Lower leg skin (tissue), 3 donors: ENCODE measurements at regions not wholly inside any gene's neighbourhood (a gene's known extent, or its start where the extent isn't known, plus 50 kb on each side); places are given as distances from the start of the nearest gene placed in this dataset.

Experiments used
- POLR2A ChIP-seq, 2 donors: fragments of 450-650 bp; IDR thresholded peaks; one replicate each; pipeline ENCODE4 v1.6.1; 2016 to 2017; ENCODE audit warnings: antibody characterized with exemption in 2 of 2, mild to moderate bottlenecking in 1 of 2, moderate library complexity in 1 of 2
- TF ChIP-seq, protein P1 (sequence below), 3 donors: fragments of 450-650 bp; IDR thresholded peaks; one replicate each; pipeline ENCODE4 v1.5.1; 2016; ENCODE audit warnings: antibody characterized with exemption in 3 of 3, mild to moderate bottlenecking in 3 of 3, moderate library complexity in 2 of 3

DNA sequence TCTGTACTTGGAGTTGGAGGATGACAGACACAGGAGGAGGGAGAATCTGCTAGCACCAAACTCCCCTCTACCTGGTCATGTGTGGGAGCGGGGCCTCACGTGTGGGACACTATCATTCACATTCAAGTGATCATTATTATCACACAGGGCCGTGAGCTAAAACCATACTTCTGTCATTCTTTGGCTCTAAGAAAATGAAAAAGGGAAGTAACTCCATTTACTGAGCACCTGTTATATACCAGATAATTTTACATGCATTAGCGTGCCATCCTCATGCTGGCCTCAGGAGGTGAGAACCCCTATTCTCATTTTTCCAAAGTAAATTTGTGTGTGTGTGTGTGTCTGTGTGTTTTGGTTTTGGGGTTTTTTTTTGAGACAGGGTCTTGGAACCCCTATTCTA lies 150.1 kb downstream of the GLI2 start:
- TF ChIP-seq, protein P1, sequence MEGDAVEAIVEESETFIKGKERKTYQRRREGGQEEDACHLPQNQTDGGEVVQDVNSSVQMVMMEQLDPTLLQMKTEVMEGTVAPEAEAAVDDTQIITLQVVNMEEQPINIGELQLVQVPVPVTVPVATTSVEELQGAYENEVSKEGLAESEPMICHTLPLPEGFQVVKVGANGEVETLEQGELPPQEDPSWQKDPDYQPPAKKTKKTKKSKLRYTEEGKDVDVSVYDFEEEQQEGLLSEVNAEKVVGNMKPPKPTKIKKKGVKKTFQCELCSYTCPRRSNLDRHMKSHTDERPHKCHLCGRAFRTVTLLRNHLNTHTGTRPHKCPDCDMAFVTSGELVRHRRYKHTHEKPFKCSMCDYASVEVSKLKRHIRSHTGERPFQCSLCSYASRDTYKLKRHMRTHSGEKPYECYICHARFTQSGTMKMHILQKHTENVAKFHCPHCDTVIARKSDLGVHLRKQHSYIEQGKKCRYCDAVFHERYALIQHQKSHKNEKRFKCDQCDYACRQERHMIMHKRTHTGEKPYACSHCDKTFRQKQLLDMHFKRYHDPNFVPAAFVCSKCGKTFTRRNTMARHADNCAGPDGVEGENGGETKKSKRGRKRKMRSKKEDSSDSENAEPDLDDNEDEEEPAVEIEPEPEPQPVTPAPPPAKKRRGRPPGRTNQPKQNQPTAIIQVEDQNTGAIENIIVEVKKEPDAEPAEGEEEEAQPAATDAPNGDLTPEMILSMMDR (IDR thresholded peaks at IDR 0.05), result no peak
- TF ChIP-seq POLR2A (IDR thresholded peaks at IDR 0.05), result no peak
